GM21447 (cell line): ENCODE measurements at regions not wholly inside any gene's neighbourhood (a gene's known extent, or its start where the extent isn't known, plus 50 kb on each side); places are given as distances from the start of the nearest gene placed in this dataset.

ENCODE experiments used
- ATAC-seq: cut with Tn5 transposase; IDR thresholded peaks from one replicate; pipeline ENCODE4 v1.9.1; 2021; ENCODE audit not compliant: unreplicated experiment

DNA sequence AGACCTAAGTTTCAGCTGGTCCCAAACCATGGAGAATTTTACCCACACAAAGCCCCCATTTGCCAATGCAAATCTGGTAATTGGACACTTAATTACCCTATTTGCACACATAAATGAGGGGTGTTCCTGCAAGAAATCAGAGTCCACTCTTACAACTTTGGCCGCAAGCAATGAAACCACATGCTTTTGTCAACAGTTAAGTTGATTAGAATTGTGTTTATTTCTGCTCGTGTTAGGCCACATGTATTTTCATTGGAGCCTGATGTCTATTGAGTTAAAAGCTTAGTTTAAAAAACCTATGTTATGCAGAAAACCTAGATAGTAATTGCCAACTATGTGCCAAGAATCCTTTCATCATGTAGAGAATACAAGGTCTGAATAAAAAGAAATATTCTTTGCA lies 153.8 kb upstream of the CMC1 start:
- no peak for ATAC-seq

DNA sequence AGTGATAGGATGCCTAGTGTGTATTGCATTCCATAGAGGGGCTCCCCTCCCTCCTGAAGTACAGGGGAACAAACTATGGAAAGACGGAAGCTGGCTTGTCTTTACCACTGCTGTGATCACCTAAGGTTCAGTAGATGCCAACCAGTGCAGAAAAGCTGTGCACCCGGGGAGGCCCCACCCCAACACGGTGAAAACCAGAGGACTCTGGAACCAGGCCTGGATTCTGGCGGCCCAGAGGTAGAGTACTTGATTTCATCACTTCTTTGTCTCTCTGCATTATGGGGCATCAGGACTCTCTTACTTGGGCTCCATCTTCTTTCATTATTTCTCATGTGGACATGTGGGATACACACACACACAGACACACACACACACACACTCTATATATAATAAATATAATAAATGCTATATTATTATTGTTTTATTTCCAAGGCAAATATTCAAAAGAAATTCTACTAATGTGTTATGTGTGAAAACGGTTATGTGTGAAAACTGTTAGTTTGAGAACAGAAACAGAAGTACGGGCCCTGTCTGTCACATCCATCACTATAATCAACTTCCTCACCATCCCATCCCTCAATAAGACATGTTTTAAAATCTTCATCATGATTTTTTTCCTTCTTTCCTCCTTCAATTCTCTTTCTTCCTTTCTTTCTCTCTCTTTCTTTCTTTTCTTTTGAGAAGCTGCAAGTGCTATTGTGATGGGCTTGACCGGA lies 152.4 kb upstream of the CMC1 start:
- no peak for ATAC-seq

DNA sequence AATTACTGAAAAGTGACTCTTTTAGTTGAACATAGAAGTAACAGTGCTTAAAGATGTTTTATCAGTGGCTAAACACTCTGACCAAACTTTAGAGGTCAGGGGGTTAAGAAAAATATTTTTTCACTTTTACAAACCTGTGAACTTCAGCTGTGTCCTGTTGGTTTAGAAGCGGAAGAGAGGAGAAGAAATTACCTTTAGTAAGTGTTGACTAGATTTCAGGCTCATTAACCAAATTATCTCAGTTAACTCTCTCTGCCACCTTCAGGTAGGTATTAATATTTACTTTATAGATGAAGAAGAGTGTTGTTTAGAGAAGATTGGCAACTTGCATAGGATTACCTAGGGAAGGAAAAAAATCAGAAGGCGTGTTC lies 151.9 kb upstream of the CMC1 start:
- no peak for ATAC-seq

DNA sequence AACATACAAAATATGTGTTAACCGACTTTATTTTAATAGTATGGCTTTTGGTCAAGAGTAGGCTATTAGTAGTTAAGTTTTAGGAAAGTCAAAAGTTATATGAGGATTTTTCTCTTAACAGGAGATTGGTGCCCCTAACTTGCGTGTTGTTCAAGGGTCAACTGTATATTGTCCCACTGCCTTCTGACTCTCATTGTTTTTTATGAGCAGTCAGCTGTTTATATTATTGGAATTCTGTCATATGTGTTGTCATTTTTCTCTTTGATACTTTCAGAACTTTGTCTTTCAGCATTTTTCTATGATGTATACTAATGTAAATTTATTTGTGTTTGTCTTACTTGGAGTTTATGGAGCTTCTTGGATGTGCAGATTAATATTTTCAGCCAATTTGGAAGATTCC lies 142.1 kb upstream of the CMC1 start:
- ATAC-seq = no peak

DNA sequence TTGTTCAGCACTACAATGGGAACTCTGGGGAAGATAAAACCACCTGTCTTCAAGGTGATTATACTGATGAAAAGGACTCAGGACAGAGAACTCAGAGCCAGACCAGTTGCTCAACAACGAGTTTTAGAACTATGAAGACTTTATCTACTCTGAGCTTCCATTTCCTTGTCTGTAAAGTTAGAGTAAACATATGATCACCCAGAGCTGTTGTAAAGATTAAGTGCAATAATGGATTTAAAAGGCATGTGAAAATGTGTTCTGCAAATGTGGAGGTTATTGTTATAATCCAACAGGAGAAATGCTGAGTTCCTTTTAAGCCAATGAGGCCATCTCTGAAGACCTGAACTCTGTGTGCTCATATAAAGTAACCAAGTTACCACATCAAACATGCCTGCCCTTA lies 139.7 kb upstream of the CMC1 start:
- ATAC-seq = no peak

DNA sequence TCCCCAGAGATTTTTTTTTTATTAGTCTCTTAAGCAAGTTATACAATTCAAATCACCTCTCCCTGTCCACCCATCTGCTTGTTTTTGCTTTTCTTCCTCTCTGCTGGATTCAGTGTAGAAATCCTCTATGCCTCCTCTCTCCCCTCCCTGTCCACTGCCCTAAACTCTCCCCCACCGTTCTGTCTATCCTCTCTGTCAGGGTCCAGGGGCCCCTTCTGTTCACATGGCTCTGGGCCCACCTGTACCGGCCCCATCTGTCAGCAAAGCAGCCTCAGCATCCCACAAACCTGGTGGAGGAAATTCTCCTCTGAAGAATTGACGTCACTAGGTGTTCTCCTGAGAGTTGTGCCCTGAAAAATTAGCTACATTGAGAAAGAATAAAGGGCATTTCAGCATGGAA lies 137.6 kb upstream of the CMC1 start:
- no peak for ATAC-seq

DNA sequence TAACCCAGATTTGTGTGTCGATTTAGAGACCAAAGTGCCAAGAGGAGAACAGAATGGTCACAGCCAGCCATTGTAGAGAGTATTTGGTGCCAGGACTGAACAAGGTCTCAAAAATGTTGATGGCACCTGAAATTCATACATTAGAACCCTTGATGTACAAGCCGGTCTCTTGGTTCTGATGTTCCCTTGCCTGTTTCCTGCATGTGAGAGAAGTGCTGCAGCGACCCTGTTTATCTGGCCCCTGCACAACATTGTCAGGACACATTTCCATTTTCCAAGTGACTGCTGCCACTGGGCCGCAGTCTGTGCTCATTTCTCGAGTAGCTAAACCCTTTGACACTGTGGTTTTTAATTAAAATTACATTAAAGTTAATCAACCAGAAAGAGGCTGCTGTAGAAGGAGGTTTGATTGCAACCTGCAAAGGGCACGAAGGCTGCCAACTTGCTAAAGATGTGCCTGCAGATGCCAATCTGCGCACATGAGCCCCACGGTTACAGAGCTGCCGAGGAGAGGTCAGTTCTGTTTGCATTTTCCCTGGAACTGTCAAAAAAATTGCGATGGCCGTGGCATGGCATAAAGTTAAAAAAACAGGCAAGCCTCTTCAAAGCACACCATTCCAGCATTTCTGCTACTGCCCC lies 136.4 kb upstream of the CMC1 start:
- ATAC-seq = no peak

DNA sequence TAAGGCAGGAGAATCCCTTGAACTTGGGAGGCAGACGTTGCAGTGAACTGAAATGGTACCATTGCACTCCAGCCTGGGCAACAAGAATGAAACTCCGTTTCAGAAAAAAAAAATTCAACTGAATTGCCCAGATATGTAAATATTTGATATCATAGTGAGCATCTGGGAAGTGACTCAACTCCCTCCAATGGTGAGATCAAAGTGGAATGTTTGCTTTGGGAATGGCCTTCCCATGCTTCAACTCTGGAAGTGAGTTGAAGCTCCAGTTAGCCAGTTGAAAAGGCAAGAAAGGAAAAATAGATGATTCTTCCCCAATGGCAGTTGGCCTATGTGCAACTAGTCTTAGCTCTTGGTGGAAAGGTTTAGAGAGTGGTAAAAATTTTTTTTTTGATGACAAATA lies 131.6 kb upstream of the CMC1 start:
- ATAC-seq = no peak

DNA sequence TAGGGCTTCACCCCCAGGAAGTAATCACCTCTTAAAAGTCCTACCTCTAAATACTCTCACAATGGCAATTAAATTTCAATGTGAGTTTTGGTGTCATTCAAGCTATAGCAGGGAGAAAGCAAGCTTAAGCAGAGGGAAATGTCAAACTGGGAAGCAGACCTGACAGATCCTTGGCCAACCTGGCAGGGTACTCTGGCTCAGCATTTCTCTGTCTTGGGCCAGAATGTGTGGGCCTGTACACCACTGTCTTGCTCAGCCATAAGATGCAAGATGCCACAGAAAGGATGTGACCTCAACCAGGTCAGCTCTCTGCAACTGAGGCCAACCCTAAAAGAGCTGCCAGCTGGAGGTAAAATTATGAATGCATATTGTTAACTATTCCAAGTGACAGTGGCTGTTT lies 130.6 kb upstream of the CMC1 start:
- ATAC-seq = no peak

DNA sequence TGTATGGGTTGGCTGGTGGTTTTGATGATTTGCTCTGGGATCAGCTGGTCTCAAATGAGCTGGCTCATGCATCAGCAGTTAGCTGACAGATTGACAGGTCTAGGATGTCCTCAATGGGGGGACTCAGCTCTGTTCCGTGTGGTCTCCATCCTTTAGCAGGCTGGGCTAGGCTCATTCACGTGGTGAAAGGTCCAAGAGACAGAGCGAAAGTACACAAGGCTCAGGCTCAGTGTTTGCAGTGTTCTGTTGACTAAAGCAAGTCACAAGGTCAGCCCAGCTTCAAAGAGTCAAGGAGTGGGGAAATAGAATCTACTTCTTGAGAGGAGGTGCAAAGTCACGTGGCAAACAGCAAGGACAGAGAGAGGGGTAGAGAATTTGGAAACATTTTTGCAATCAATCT lies 126.5 kb upstream of the CMC1 start:
- ATAC-seq = no peak

DNA sequence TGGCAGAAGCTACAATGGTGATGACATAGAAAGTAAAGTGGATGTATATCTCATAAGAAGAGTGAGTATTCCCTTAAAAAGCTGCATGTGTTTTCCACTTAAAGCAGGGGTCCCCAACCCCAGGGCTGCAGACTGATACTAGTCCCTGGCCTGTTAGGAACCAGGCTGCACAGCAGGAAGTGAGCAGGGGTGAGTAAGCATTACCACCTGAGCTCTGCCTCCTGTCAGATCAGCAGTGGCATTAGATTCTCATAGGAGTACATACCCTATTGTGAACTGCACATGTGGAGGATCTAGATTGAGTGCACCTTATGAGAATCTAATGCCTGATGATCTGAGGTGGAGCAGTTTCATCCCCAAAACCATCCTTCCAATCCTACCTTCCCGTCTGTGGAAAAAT lies 126.1 kb upstream of the CMC1 start:
- no peak for ATAC-seq

DNA sequence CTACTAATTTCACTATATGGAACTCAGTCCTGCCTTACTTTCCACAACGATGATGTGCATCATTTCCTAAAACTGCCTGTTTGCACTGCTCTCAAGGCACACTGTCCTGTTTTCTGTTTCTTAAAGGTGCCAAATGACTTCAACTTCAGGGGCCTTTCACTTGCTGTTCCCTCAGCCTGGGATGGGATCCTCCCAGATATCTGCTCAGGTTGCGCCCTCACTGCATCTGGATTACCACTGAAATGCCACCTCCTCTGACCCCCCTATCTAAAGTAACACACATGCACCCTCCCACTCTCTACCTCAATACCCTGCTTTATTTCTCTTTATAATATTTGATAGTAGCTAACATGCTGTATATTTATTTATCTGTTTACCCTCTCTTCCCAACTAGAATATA lies 123.8 kb upstream of the CMC1 start:
- no peak for ATAC-seq

DNA sequence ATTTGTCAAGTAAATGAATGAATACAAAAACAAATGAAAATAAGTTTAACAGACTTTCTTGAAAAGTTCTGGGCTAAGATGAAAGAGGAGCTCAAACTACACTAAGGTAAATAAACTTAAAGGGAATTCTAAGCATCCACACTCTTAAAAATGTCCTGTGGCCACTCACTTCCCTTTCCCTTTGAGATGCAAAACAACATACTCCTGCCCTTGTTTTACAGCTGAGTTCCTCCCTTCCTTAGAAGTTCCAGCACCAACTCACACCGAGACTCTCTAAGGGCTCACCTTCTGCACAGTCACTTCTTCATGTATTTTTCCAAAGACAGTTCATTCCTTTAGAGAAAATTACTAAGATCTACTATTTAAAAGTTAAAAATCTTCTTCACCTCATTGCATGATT lies 123.3 kb upstream of the CMC1 start:
- ATAC-seq = no peak

DNA sequence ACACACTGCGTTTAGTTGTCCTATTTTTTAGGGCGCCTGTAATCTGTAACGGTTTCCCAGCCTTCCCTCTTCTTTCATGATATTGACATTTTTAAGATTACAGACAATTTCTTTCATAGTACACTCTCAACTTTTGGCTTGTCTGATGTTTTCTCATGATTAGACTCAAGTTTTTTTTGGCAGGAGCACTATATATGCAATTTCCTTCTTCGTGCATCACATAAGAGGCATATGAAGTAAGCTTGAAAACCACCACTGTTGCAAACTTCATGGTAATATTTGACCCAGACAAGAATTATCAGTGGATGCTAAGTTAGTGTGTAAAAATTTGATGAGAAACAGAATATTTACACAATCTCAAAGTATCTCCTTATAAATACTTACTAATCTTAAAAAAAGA lies 119.2 kb upstream of the CMC1 start:
- ATAC-seq = no peak

DNA sequence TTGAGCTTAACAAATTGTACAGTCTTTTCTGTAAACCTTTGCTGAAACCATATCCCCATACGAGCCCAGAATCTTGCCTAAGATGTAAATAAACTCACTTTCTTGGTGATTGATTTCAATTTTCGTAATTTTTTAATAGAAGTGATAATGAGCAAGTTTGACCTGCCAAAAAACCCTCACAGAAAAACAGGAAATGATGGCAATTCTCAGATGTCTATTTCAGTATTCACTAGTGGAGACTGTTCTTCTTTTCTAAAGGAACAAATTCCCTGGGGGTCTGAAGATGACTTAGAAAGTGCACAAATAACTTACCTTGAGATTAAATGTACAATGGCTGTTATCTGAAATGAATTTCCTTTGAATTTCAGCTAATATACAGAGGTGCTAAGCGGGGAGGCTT lies 116.5 kb upstream of the CMC1 start:
- no peak for ATAC-seq

DNA sequence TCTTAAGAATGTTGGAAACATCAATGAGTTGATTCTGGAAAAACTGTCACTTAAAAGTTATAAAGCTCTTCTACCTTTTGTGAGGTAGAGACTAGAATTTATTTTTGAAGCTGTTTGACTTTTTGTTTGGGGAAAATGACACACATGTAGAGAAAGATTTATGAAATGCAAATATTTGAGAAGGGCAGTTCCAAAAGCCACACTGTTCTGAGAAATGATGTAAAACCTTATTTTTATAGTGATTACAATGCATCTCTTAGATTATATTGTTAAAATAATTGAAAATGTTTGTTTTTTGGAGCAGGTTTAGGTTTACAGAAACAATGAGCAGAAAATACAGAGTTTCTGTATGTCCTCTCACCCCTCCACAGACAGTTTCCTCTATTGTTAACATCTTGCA lies 116.1 kb upstream of the CMC1 start:
- no peak for ATAC-seq

DNA sequence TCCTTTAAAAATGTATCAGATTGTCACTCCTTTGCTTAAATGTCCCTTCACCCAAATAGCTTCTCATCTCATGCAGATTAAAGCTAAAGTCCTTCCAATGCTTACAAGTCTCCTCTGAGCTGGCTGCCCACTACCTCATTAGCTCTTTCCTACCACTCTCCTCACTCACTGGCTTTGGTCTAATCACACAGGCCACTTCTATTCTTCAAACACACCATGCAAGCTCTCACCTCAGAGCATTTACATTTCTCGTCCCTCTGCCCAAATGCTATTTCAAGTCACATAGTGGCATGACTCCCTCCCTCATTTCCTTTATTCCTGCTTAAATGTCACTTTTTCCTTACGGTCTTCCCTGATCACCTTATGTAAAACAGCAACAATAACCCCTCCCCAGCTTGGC lies 110.6 kb upstream of the CMC1 start:
- ATAC-seq = no peak

DNA sequence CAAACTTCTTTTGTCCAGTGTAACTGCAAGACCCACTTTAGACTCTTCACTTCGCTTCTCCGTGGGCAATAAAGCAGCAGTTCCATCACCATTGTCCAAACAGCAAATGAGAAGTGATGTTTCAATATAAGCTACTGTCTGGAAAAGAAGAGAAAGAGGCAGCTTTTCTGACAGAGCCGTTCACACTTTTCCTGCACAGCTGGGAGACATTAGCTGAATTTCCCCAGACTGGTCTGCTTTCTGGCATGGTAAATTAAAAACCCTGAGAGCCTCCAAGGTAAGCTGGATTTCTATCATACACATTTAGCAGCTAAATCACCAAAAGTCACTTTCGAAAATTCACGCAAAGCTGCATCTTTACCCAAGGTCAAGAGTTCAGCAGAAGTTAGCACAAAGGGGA lies 108.5 kb upstream of the CMC1 start:
- no peak for ATAC-seq

DNA sequence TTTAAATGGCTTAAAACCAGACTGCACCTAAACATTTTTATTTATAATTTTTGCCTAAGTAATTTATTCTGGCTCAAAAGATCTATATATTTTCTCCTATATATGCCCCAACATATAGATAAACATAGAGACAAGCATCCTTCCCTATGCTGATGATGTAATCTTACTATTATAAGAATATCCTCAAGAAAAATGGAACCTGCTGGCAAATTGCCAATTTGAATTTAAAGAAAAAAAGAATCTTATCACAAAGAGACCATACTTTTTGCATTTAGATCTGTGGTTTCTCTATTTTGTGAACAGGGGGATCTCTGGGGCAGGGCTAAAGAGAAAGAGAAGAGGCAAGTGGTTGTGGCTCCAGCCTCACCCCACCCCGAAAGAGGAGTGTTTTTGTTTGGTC lies 107.2 kb upstream of the CMC1 start:
- no peak for ATAC-seq

DNA sequence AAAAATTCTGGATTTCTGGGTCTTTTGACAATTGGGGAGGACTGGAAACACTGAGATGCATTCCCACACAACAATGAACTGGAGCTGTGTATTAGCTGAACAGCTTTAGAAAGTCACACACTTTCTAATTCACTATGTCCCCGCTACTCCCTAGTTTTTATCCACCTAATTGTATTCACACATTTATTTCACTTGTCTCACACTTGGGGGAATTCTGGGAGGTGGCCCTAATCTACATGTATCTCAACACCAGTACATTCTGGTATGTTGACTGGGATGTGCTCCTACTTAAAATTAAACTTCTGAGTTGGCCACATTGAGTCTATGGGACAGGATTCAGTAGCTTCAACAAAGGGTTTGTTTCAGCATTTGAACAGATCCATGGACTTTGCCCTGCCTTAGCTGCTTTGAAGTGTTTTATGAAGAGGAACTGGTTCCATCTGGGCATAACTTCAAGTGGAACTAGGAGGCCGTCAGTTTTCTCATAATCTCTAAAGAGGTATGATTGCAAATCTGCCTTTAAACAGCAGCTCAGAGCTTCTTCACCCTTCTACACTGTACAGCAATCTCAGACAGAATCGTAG lies 106.5 kb upstream of the CMC1 start:
- ATAC-seq = no peak

DNA sequence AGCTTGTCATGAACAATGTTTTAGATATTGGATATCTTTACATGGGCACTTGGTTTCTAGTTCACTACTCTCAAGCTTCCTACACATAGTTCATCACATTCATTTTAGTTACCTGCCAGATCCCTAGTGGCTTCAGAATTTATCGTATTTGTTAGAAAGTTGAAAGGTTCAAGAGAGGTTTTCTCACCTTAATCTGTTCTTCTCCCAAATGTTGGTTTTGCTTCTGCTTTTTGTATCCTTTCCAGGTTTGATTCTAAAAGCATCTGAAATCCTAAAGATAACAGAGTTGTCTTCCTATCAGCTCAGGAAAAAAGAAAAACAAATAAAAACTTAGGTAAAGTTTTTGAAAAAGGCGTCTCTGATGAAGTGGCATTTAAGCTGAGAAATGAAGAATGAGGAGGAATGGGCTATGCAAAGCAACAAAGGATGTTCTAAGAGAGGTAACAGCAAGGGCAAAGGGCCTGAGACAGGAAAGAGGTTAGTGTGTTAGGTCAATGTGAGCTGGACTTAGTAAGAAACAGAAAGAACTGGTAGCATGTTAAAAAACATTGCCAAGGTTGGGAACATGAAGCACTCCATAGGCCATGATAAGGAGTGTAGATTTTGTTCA lies 104.7 kb upstream of the CMC1 start:
- no peak for ATAC-seq

DNA sequence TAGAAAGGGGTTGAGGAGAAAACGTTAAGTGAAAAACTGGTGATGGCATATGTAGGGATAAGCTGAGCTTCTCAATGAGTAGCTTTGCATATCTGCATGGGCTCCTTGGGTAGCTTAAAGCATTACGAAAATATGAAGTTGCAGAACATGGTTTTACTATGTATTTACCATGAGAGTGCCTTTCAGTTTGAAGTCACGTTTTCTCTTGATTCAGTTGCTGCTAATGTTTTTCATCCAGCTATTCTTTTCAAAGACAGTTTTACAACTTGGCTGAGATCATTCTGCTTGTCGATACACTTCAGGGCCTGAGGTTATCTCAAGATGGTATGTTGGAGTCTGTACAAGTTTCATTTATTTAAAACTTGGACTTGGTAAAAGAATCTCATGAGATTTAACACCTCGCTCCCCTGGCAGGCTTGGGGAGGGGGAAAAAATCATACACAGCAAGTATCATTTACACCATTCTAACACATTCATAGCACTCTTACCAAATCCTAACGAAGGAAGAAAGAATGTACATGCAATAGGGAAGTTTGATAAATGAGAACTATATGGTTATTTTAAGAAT lies 103.3 kb upstream of the CMC1 start:
- ATAC-seq = no peak
